ENCODE measurements at regions not wholly inside any gene's neighbourhood (a gene's known extent, or its start where the extent isn't known, plus 50 kb on each side); places are given as distances from the start of the nearest gene placed in this dataset.

- DNase-seq (ENCODE audit: low spot score): no peak
- Histone ChIP-seq H3K36me3 (no peaks in the 10 kb centered on the region), H3K4me3 (no peak overlapping the region), H3K27ac (peak overlapping the region; percentile 72 to 83), H3K27me3 (no peaks in the 10 kb centered on the region), H3K9me3 (no peaks in the 10 kb centered on the region), H3K4me1 (peaks cover 0 to 53% of the 10 kb centered on the region in 2 donors)
- TF ChIP-seq CTCF (IDR thresholded peaks at IDR 0.05): no peak
Observed at GRCh38 chr20:1831606-1832005, 63.6 kb upstream of the SIRPA start.

DNA sequence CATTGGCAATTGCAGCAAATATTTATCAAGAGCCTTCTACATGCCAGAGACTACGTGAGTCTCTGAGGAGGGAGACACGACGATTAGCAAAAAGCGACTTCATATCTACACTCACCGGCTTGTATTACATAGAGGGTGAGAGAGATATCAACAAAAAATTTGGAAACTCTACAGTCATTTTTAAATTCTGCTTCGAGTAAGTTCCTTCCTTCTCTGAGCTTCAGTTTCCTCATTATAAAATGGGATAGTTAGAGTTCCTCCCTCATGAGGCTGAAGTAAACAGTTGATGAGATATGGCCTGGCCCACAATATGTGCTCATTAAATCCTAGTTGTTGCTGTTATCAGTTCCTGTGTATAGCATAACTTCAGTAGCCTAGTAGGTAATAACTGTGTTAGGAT, 64.1 kb upstream of the SIRPA start:
- Histone ChIP-seq H3K4me3 (no peak overlapping the region), H3K9me3 (no peaks in the 10 kb centered on the region), H3K4me1 (peaks cover 0 to 53% of the 10 kb centered on the region in 2 donors), H3K36me3 (no peaks in the 10 kb centered on the region), H3K27ac (peak overlapping the region; percentile 72 to 83), H3K27me3 (no peaks in the 10 kb centered on the region)
- no peak for DNase-seq (ENCODE audit: low spot score)
- TF ChIP-seq CTCF (IDR thresholded peaks at IDR 0.05): no peak

DNA sequence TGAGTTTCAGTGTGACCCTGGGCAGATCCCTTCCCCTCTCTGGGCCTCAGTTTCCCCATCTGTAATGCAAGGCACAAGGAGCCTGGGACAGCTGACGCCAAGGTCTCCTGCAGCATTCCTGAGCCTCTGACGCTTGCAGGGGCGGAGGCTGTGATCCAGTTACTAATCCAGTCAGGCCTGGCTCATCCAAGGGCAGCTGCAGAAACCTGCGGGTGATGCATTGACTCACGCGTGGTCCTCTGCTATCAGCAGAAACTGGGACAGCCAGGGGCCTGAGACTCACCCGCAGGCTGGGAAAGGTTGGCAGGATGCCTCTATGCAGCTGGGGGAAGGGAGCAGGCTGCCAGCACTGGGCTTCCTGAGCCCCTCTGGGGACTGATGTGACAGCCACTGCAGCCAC, 65.0 kb upstream of the SIRPA start:
- Histone ChIP-seq H3K4me1 (peaks cover 0 to 53% of the 10 kb centered on the region in 2 donors), H3K4me3 (no peak overlapping the region), H3K27ac (peak overlapping the region; percentile 72 to 83), H3K27me3 (no peaks in the 10 kb centered on the region), H3K36me3 (no peaks in the 10 kb centered on the region), H3K9me3 (no peaks in the 10 kb centered on the region)
- peak; percentile 93 for DNase-seq (ENCODE audit: low spot score)
- TF ChIP-seq CTCF (IDR thresholded peaks at IDR 0.05): no peak

DNA sequence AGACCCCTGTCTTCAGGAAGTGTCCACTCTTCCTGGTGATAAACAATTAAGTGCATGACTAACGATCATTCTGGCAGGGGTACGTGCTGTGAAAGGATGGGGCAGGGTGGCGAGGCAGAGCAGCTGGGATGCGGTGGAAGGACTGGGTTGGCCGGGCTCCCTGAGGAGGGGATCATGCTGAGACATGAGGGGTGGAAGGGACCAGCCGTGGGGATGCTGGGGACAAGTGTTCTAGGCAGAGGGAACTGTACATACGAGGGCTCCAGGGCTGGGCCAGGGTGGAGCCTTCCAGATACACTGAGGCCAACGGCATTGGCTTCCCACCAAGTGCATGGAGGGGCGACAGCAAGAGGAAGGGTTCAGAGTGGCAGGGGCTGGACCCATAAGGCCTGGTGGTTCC, 65.7 kb upstream of the SIRPA start:
- Histone ChIP-seq H3K9me3 (no peaks in the 10 kb centered on the region), H3K27ac (peak overlapping the region; percentile 72 to 76), H3K4me3 (no peak overlapping the region), H3K27me3 (no peaks in the 10 kb centered on the region), H3K36me3 (no peaks in the 10 kb centered on the region), H3K4me1 (peaks cover 0 to 57% of the 10 kb centered on the region in 2 donors)
- no peak for TF ChIP-seq CTCF (IDR thresholded peaks at IDR 0.05)
- no peak for DNase-seq (ENCODE audit: low spot score)

DNA sequence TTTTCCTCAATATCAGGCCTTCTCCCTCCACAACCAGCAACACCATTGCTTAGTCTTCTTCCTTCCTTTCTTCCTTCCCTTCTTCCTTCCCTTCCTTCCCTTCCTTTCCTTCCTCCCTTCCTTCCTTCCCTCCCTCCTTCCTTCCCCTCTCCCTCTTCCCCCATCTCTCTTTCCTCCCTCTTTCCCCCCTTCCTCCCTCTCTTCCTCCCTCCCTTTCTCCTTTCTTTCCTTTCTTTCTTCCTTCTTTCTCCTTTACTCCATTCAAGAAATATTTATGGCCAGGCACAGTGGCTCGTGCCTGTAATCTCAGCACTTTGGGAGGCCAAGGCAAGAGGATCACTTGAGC, 66.4 kb upstream of the SIRPA start:
- Histone ChIP-seq H3K36me3 (no peaks in the 10 kb centered on the region), H3K4me1 (peaks cover 0 to 58% of the 10 kb centered on the region in 2 donors), H3K9me3 (no peaks in the 10 kb centered on the region), H3K27me3 (no peaks in the 10 kb centered on the region), H3K27ac (peak overlapping the region; percentile 72 to 76), H3K4me3 (no peak overlapping the region)
- DNase-seq (ENCODE audit: low spot score): no peak
- TF ChIP-seq CTCF (IDR thresholded peaks at IDR 0.05): no peak

GRCh38 chr20:1827974-1828785, 67.0 kb upstream of the SIRPA start:
- peaks cover 0 to 56% of the 10 kb centered on the region in 2 donors for H3K4me1 ChIP-seq
- no peak overlapping the region for H3K4me3 ChIP-seq
- no peak for TF ChIP-seq CTCF (IDR thresholded peaks at IDR 0.05)
- H3K9me3 ChIP-seq: peaks cover 0 to 3% of the 10 kb centered on the region in 2 donors
- no peaks in the 10 kb centered on the region for H3K27me3 ChIP-seq
- H3K27ac ChIP-seq: peak overlapping the region; percentile 72 to 76
- DNase-seq (ENCODE audit: low spot score): peak; percentile 79
- H3K36me3 ChIP-seq: no peaks in the 10 kb centered on the region
